ENCODE measurements at regions not wholly inside any gene's neighbourhood (a gene's known extent, or its start where the extent isn't known, plus 50 kb on each side); places are given as distances from the start of the nearest gene placed in this dataset.

- TF ChIP-seq CTCF (IDR thresholded peaks at IDR 0.05) (no peak), ZNF121 (CRISPR knock-in tag; IDR thresholded peaks at IDR 0.05) (no peak), MAX (CRISPR knock-in tag; IDR thresholded peaks at IDR 0.05) (no peak), JAZF1 (CRISPR knock-in tag; IDR thresholded peaks at IDR 0.05) (no peak), GABPB1 (CRISPR knock-in tag; IDR thresholded peaks at IDR 0.05) (no peak), CBFB (CRISPR knock-in tag; IDR thresholded peaks at IDR 0.05; ENCODE audit: low read depth) (no peak)
These were observed 191.6 kb upstream of the TTC29 start for GRCh38 chr4:147137280-147137679.

Data from WTC11 (cell line).